HL-60 (cell line): ENCODE measurements at regions not wholly inside any gene's neighbourhood (a gene's known extent, or its start where the extent isn't known, plus 50 kb on each side); places are given as distances from the start of the nearest gene placed in this dataset.
"Not testable (repeated sequence)": the region's sequence is repeated elsewhere in the genome, so short reads cannot be mapped to it uniquely, and the experiment has no call there.

ENCODE experiments used
- DNase-seq, 2 experiments: peaks; one replicate each; pipeline ENCODE4 v3.0.0-alpha.2; 2010 to 2020; ENCODE audit warnings: low read depth in 1 of 2, low spot score in 1 of 2
- H3K27ac ChIP-seq: fragments of 250-450 bp; sonication (Bioruptor Pico); replicated peaks from 2 replicates; pipeline ENCODE4 v1.5.1; 2020; ENCODE audit warnings: mild to moderate bottlenecking, moderate library complexity
- H3K27me3 ChIP-seq: fragments of 250-450 bp; sonication (Bioruptor Pico); 2 replicates; pipeline ENCODE4 v1.5.1; 2021; ENCODE audit warnings: mild to moderate bottlenecking, moderate library complexity; ENCODE audit not compliant: insufficient read depth, poor library complexity, severe bottlenecking
- H3K4me3 ChIP-seq: replicated peaks from 2 replicates; pipeline ENCODE4 v1.5.1; 2011; ENCODE audit warnings: mild to moderate bottlenecking, control low read depth, low read length; ENCODE audit not compliant: insufficient read depth
- GABPA ChIP-seq: IDR thresholded peaks from 2 replicates; pipeline ENCODE4 v1.6.1; 2012; ENCODE audit warnings: low read depth
- POLR2AphosphoS5 ChIP-seq: IDR thresholded peaks from 2 replicates; pipeline ENCODE4 v1.6.1; 2012; ENCODE audit warnings: low read depth
- SPI1 ChIP-seq: IDR thresholded peaks from 2 replicates; pipeline ENCODE4 v1.6.1; 2012; ENCODE audit warnings: low read depth, mild to moderate bottlenecking, borderline replicate concordance
- TF ChIP-seq, protein P1 (sequence below): IDR thresholded peaks from one replicate; pipeline ENCODE4 v1.5.1; 2011; ENCODE audit warnings: low read length, control low read depth, inconsistent platforms; ENCODE audit not compliant: insufficient read depth
- TF ChIP-seq, protein P2 (sequence below): IDR thresholded peaks from 2 replicates; pipeline ENCODE4 v1.6.1; 2012; ENCODE audit warnings: low read depth; ENCODE audit not compliant: insufficient replicate concordance

DNA sequence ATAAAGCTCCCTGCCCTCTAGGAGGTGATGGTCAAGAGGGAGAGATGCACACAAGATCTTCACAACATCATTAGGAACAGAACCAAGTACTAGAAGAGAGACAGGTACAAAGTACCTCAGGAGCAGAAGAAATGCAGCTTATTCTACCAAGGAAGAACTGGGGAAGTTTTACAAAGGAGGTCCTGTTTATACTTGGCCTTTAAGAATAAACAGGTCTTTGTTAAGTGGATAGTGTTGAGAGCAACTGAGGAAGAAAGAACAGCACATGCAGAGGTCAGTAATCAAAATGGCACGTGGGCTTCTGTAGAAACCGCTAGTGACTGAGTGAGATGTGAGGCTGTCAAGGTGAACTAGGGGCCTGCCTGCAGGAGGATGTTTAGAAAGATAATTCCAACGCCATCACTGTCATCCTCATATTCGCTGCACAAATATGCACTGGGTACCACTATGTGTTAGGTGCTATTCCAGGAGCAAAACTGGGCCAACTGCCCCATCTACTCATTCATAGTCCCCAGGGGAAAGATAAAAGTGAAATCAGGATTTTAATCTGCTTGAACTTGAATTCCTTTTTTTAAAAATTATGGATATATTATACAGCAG, 61.1 kb downstream of the ID4 start:
- no peak overlapping the region for H3K4me3 ChIP-seq
- H3K27me3 ChIP-seq = no peaks in the 10 kb centered on the region
- DNase-seq = no peak
- TF ChIP-seq SPI1 (no peak), GABPA (no peak), POLR2AphosphoS5 (no peak)
- TF ChIP-seq, protein P1, sequence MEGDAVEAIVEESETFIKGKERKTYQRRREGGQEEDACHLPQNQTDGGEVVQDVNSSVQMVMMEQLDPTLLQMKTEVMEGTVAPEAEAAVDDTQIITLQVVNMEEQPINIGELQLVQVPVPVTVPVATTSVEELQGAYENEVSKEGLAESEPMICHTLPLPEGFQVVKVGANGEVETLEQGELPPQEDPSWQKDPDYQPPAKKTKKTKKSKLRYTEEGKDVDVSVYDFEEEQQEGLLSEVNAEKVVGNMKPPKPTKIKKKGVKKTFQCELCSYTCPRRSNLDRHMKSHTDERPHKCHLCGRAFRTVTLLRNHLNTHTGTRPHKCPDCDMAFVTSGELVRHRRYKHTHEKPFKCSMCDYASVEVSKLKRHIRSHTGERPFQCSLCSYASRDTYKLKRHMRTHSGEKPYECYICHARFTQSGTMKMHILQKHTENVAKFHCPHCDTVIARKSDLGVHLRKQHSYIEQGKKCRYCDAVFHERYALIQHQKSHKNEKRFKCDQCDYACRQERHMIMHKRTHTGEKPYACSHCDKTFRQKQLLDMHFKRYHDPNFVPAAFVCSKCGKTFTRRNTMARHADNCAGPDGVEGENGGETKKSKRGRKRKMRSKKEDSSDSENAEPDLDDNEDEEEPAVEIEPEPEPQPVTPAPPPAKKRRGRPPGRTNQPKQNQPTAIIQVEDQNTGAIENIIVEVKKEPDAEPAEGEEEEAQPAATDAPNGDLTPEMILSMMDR = no peak
- TF ChIP-seq, protein P2, sequence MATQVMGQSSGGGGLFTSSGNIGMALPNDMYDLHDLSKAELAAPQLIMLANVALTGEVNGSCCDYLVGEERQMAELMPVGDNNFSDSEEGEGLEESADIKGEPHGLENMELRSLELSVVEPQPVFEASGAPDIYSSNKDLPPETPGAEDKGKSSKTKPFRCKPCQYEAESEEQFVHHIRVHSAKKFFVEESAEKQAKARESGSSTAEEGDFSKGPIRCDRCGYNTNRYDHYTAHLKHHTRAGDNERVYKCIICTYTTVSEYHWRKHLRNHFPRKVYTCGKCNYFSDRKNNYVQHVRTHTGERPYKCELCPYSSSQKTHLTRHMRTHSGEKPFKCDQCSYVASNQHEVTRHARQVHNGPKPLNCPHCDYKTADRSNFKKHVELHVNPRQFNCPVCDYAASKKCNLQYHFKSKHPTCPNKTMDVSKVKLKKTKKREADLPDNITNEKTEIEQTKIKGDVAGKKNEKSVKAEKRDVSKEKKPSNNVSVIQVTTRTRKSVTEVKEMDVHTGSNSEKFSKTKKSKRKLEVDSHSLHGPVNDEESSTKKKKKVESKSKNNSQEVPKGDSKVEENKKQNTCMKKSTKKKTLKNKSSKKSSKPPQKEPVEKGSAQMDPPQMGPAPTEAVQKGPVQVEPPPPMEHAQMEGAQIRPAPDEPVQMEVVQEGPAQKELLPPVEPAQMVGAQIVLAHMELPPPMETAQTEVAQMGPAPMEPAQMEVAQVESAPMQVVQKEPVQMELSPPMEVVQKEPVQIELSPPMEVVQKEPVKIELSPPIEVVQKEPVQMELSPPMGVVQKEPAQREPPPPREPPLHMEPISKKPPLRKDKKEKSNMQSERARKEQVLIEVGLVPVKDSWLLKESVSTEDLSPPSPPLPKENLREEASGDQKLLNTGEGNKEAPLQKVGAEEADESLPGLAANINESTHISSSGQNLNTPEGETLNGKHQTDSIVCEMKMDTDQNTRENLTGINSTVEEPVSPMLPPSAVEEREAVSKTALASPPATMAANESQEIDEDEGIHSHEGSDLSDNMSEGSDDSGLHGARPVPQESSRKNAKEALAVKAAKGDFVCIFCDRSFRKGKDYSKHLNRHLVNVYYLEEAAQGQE = no peak
- H3K27ac ChIP-seq = no peak overlapping the region

DNA sequence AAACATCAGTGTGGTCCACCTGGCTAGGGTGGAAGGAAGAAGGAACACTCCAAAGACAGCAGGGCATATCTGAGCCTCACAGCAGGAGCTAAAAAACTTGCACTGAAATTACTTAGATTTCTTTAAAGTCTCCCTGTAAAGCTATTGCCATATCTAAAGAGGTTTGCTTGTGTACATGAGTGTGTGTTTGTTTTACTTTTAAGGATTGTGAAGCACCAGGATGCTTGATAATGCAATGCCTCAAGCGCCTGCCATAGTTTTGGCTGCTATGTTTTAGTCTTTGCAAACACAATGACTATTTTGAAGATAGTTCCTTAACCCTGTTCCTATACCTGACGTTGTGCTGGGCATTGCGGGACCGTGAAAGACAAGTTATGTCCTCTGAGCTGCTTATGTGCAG, 65.0 kb downstream of the ID4 start:
- no peak for DNase-seq
- H3K27ac ChIP-seq = no peak overlapping the region
- no peaks in the 10 kb centered on the region for H3K27me3 ChIP-seq
- H3K4me3 ChIP-seq = no peak overlapping the region
- TF ChIP-seq, protein P1 = no peak
- TF ChIP-seq, protein P2 = no peak
- no peak for TF ChIP-seq GABPA

DNA sequence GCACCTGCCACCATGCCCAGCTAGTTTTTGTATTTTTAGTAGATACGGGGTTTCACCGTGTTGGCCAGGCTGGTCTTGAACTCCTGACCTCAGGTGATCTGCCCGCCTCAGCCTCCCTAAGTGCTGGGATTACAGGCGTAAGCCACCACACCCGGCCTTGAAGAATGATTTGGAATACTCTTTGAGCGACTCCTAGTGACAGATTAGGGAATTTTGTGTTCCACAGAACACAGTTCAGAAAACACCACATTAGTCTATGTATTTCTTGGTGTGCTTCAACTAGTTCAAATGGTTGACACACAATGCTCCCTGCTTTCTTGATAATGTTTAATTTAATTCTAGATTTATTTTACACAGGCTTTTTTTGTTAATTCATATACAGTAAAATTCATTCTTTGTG, 67.2 kb downstream of the ID4 start:
- not testable (repeated sequence) for H3K4me3 ChIP-seq, H3K27me3 ChIP-seq, DNase-seq, H3K27ac ChIP-seq

DNA sequence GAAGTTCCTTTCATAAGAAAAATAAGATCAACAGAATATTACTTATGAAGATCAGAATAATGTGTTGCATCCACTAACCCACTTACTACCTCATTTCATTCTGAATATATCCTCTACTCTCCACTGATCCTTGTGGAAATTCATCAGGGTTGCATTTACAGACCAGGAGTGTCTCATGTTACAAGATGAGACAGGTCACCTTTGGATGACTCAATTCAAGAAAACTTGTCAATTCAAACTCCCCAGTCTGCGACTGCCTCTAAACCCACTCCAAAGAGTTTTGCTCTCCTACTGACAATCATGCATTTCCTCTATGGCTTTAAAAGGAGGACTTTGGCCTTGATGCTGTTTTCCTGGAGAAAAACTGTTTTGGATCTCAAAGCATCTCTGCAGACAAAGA, 68.4 kb downstream of the ID4 start:
- DNase-seq = no peak
- no peak overlapping the region for H3K4me3 ChIP-seq
- H3K27ac ChIP-seq = no peak overlapping the region
- no peaks in the 10 kb centered on the region for H3K27me3 ChIP-seq
- TF ChIP-seq POLR2AphosphoS5 = no peak
- TF ChIP-seq, protein P1 = no peak
- TF ChIP-seq SPI1 = no peak
- TF ChIP-seq GABPA = no peak
- TF ChIP-seq, protein P2 = no peak
